CD4-positive, alpha-beta T cell (primary cell): ENCODE measurements at regions not wholly inside any gene's neighbourhood (a gene's known extent, or its start where the extent isn't known, plus 50 kb on each side); places are given as distances from the start of the nearest gene placed in this dataset.

Experiments used
- ATAC-seq: fragments of 200-7000 bp; cut with Tn5 transposase; one replicate; pipeline ENCODE4 v1.10.0; 2022; ENCODE audit warnings: mild to moderate bottlenecking; ENCODE audit not compliant: poor library complexity
- CTCF ChIA-PET: fragments of 350-600 bp; sonication (Branson Sonifier 250); formaldehyde crosslinking; loops from one replicate; lab custom pipeline; 2021; ENCODE audit warnings: antibody characterized with exemption, inconsistent platforms; lab: Charles Lee
- POLR2A ChIA-PET: fragments of 350-600 bp; sonication (Branson Sonifier 250); formaldehyde crosslinking; loops from one replicate; lab custom pipeline; 2021; ENCODE audit warnings: antibody characterized with exemption, inconsistent platforms; lab: Charles Lee
- DNase-seq, 14 experiments: peaks; one replicate each; pipeline ENCODE4 v3.0.0-alpha.2; 2013 to 2020; ENCODE audit warnings: mixed read lengths in 2 of 14
- H3K27ac ChIP-seq, 2 donors: one replicate each; pipeline versions ENCODE4 v1.5.1 to v1.7.0; 2013; ENCODE audit warnings: low read length in 2 of 2, low read depth in 1 of 2, mild to moderate bottlenecking in 1 of 2
- H3K27me3 ChIP-seq, 2 experiments: 1 replicate in 1 of 2; 2 replicates in 1 of 2; pipeline versions ENCODE4 v1.6.1 to v1.7.0; 2013; ENCODE audit warnings: low read length in 2 of 2, control low read depth in 1 of 2, mild to moderate bottlenecking in 1 of 2, moderate library complexity in 1 of 2; ENCODE audit not compliant: insufficient read depth in 2 of 2, control insufficient read depth in 1 of 2
- H3K36me3 ChIP-seq: one replicate; pipeline ENCODE4 v1.6.1; 2013; ENCODE audit warnings: low read length, control low read depth; ENCODE audit not compliant: insufficient read depth
- H3K4me1 ChIP-seq: one replicate; pipeline ENCODE4 v1.6.1; 2013; ENCODE audit warnings: low read length, control low read depth; ENCODE audit not compliant: insufficient read depth
- H3K4me3 ChIP-seq: one replicate; pipeline ENCODE4 v1.5.1; 2013; ENCODE audit warnings: mild to moderate bottlenecking, low read length, moderate library complexity
- H3K9me3 ChIP-seq, 2 experiments: 1 replicate in 1 of 2; 2 replicates in 1 of 2; pipeline versions ENCODE4 v1.6.1 to v1.7.0; 2013; ENCODE audit warnings: low read length in 2 of 2, mild to moderate bottlenecking in 2 of 2, control low read depth in 1 of 2, moderate library complexity in 1 of 2; ENCODE audit not compliant: control insufficient read depth in 1 of 2, insufficient read depth in 1 of 2
- H3K27ac Mint-ChIP-seq: one replicate; pipeline ENCODE4 v1.8.0; 2020; ENCODE audit warnings: mixed read lengths
- H3K27me3 Mint-ChIP-seq: one replicate; pipeline ENCODE4 v1.8.0; 2021; ENCODE audit warnings: mixed read lengths
- H3K36me3 Mint-ChIP-seq: one replicate; pipeline ENCODE4 v1.8.0; 2021; ENCODE audit warnings: low read depth, mixed read lengths
- H3K4me1 Mint-ChIP-seq: one replicate; pipeline ENCODE4 v1.8.0; 2021; ENCODE audit warnings: low read depth, mixed read lengths
- H3K4me3 Mint-ChIP-seq: one replicate; pipeline ENCODE4 v1.8.0; 2020; ENCODE audit warnings: mild to moderate bottlenecking, mixed read lengths
- H3K9me3 Mint-ChIP-seq: one replicate; pipeline ENCODE4 v1.8.0; 2020; ENCODE audit warnings: mixed read lengths
- intact Hi-C, 2 experiments: fragments of 100-400 bp; cut with DNase I in 1 of 2; cut with micrococcal nuclease in 1 of 2; formaldehyde crosslinking; loops; one replicate each; pipeline versions ENCODE4 v1.15.1 to v1.9.0; 2023 to 2025; cut with DNase I, micrococcal nuclease
- TF ChIP-seq, protein P1 (sequence below): fragments of 200-600 bp; IDR thresholded peaks from one replicate; pipeline ENCODE4 v1.8.0; 2022; ENCODE audit warnings: antibody characterized with exemption, mild to moderate bottlenecking

DNA sequence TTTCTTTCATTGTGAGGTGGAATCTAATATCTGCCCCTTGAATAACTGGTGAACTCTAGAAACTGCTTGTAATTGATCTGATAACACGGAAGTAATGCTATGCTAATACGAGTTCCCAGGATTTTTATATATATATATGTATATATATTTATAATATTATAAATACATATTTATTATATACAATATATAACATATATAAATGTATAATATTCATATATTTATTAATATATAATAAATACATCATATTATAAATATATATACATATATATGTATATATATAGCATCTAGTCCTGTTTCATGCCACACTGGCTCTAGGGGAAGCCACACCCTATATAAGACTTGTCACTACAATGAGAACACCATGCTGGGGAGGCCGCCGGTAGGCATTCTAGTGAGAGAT lies 156.7 kb upstream of the CDH19 start:
- H3K4me1 ChIP-seq: no peaks in the 10 kb centered on the region
- TF ChIP-seq, protein P1, sequence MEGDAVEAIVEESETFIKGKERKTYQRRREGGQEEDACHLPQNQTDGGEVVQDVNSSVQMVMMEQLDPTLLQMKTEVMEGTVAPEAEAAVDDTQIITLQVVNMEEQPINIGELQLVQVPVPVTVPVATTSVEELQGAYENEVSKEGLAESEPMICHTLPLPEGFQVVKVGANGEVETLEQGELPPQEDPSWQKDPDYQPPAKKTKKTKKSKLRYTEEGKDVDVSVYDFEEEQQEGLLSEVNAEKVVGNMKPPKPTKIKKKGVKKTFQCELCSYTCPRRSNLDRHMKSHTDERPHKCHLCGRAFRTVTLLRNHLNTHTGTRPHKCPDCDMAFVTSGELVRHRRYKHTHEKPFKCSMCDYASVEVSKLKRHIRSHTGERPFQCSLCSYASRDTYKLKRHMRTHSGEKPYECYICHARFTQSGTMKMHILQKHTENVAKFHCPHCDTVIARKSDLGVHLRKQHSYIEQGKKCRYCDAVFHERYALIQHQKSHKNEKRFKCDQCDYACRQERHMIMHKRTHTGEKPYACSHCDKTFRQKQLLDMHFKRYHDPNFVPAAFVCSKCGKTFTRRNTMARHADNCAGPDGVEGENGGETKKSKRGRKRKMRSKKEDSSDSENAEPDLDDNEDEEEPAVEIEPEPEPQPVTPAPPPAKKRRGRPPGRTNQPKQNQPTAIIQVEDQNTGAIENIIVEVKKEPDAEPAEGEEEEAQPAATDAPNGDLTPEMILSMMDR: no peak
- H3K9me3 ChIP-seq: no peaks in the 10 kb centered on the region
- ChIA-PET CTCF (no interaction called here), POLR2A (no interaction called here)
- H3K27ac Mint-ChIP-seq: no peak overlapping the region
- intact Hi-C loops: no loop called here
- no peaks in the 10 kb centered on the region for H3K36me3 Mint-ChIP-seq
- ATAC-seq (no peak), DNase-seq (no peak)
- H3K36me3 ChIP-seq: no peaks in the 10 kb centered on the region
- no peak overlapping the region for H3K27ac ChIP-seq
- no peaks in the 10 kb centered on the region for H3K27me3 Mint-ChIP-seq
- H3K4me3 ChIP-seq: no peak overlapping the region
- no peaks in the 10 kb centered on the region for H3K4me1 Mint-ChIP-seq
- H3K9me3 Mint-ChIP-seq: no peaks in the 10 kb centered on the region
- H3K27me3 ChIP-seq: no peaks in the 10 kb centered on the region
- no peak overlapping the region for H3K4me3 Mint-ChIP-seq

DNA sequence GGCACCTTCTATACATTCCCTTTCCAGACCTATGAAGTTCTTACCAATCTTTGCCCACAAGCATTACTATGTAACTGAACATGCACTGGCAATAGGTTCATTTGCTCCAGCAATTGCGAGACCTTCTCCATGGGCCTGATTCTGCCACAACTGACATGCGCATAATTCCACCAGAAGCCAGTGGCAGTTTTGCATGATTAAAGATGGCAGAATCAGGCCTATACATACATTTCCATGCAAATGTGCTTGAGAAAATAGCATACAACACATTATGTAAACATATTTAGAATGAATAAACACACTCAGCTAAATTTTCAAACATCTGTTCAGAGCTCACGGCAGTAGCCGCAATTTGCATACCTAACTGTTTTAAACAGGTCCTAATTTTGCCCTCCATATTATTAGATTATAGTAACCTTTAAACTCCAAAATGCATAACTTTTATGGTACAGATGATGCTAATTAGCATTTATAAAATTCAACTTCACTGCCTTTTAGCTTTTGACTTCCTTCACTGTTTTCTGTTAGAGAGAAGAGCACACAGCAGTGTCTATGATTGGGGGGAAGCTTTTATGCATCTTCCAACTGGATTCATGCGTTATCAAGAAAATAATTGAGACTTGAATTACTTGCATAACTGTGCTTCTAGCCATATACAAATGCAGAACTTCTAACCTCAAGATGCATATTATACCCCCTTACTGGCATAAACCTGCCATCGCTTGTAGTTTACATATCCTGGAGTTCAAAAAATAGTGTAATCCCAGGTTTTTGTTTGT lies 155.3 kb upstream of the CDH19 start:
- H3K4me3 ChIP-seq: no peak overlapping the region
- DNase-seq (no peak), ATAC-seq (no peak)
- no peak overlapping the region for H3K27ac ChIP-seq
- H3K4me3 Mint-ChIP-seq: no peak overlapping the region
- no peaks in the 10 kb centered on the region for H3K9me3 ChIP-seq
- no peak overlapping the region for H3K27ac Mint-ChIP-seq
- no peaks in the 10 kb centered on the region for H3K36me3 ChIP-seq
- no peaks in the 10 kb centered on the region for H3K27me3 Mint-ChIP-seq
- no peaks in the 10 kb centered on the region for H3K4me1 ChIP-seq
- H3K4me1 Mint-ChIP-seq: no peaks in the 10 kb centered on the region
- ChIA-PET CTCF (no interaction called here), POLR2A (no interaction called here)
- no peaks in the 10 kb centered on the region for H3K27me3 ChIP-seq
- TF ChIP-seq, protein P1: no peak
- no peaks in the 10 kb centered on the region for H3K36me3 Mint-ChIP-seq
- intact Hi-C loops: no loop called here
- peaks cover 2% of the 10 kb centered on the region for H3K9me3 Mint-ChIP-seq

DNA sequence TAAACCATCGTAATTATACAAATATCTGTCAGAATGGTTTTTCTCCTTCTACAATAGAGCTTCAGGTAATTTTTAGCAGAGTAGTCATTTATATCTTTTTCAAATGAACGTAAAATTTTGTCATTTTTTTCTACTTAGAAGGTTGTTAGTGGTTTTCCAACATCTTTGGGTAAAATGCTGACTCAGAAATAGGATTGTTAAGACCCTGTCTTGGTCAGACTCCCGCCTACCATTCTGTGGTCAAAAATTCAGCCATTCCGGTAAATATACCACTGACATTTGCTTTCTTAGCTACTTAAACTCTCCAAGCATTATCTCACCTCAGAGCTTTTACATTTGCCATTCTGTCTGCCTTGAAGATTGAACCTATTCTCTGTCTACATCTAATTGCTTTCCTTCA lies 154.1 kb upstream of the CDH19 start:
- Mint-ChIP-seq H3K27me3 (no peaks in the 10 kb centered on the region), H3K27ac (no peak overlapping the region), H3K4me3 (no peak overlapping the region), H3K9me3 (peaks cover 2% of the 10 kb centered on the region), H3K4me1 (no peaks in the 10 kb centered on the region), H3K36me3 (no peaks in the 10 kb centered on the region)
- ChIA-PET POLR2A (no interaction called here), CTCF (no interaction called here)
- H3K9me3 ChIP-seq: no peaks in the 10 kb centered on the region
- H3K4me3 ChIP-seq: no peak overlapping the region
- intact Hi-C loops: no loop called here
- no peak overlapping the region for H3K27ac ChIP-seq
- DNase-seq: no peak
- no peaks in the 10 kb centered on the region for H3K4me1 ChIP-seq
- TF ChIP-seq, protein P1: no peak
- no peak for ATAC-seq
- H3K36me3 ChIP-seq: no peaks in the 10 kb centered on the region
- H3K27me3 ChIP-seq: no peaks in the 10 kb centered on the region
